ENCODE measurements at regions not wholly inside any gene's neighbourhood (a gene's known extent, or its start where the extent isn't known, plus 50 kb on each side); places are given as distances from the start of the nearest gene placed in this dataset.
"Not testable (repeated sequence)": the region's sequence is repeated elsewhere in the genome, so short reads cannot be mapped to it uniquely, and the experiment has no call there.

DNA sequence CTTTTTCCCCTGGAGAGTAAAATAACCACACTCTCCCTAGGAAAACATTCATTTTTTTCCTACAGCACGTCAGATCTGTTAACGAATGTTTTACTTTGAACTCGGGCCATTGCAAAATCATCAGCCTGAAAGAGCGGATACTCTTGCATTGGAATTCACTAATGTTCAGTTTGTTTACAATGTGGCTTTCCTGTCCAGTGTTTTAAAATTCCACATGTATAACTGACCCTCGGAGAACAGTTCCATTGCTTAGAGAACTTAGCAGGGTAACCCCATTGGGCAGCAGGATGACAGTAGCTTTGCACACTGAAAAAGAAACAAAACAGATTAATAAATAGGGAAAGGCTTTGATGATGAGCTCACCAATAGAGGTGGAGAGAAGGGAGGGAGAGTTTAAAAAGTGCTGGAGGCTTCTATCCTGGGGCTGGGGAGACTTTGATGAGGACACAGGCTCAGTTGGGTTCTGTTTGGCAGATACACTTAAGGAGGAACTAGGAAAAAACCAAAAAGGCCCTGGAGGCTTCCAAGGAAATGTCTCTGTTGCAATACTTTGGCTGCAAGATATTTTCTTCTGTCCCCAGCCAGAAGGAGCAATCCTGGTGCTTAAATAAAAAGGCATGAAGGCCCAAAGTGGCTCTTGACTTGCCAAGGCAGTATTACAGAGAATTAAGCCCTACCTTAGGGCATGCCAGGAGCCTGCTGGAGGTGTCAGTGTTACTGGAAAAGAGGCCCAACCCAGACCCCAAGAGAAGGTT, 143.1 kb downstream of the ARSF start:
- peak; percentile 89 for DNase-seq (ENCODE audit: low read depth)

DNA sequence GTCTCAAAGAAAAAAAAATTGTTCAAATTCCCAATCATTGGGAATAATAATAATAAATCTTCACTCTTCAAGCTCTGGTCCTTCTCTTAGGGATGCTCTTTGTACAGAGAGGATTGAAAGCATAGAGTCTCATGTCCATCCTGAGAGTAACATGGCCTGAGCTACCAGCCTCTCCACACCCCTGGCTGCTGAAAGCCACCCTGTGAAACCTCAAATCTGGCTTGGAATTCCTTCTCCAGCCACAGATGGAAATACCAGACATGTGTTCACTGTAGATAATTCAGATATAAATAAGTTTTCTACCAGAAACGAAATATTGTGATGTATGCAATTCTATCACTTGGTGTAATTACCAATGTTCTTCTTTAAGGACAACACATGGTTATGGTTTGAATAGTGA, 140.6 kb downstream of the ARSF start:
- no peak for DNase-seq (ENCODE audit: low read depth)

- no peak for DNase-seq (ENCODE audit: low read depth)
These were observed 137.1 kb downstream of the ARSF start for GRCh38 chrX:3178329-3178728.

GRCh38 chrX:3177851-3178250, 136.6 kb downstream of the ARSF start:
- DNase-seq (ENCODE audit: low read depth): no peak

DNA sequence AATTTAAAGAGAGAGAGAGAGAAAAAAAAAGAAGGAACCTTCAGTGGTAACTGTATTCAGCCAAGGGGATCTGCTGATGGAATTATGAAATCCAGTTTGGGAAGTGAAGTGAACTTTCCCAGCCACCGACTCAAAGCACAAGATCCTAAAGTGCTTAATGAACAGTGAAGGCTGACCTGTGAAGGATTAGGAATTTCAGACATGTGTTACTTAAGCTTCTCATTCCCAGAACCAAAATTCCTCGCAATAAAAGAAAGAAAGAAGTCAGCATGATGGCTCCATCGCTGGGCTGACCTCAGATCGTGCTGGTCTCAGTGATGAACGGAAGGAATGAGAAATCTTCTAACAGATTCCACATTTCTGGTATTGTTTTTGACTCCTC, 135.2 kb downstream of the ARSF start:
- peak; percentile 87 for DNase-seq (ENCODE audit: low read depth)

DNA sequence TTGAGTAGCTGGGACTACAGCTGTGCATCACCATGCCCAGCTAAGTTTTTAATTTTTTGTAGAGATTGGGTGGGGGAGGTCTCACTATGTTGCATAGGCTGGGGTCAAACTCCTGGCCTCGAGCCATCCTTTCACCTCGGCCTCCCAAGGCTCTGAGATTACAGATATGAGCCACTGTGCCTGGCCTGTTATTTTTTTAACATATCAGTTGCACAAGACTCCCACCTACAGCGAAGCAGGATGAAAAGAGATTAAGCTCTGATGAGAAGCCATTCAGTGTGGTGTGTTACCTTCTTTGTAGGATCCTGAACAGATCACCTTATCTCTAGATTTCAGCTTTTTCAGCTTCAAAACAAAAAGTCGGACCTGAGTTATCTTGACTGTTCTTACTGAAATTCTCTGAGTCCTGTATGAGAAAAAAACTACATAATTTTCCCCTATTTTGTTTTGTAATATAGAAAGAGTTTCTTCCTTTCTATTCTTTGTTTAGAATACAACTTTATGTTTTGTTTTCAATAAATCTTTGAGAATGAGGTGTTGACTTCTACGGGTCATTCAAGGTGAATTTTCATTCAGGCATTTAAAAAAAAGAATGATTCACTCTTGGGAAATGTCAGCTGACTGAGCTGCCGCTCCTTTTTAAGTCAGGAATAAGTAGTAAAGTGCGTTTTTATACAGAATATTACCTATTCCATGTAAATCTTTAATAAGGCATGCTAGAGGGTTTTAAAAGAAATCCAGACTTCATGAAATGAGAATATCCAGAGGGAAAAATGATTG, 134.6 kb downstream of the ARSF start:
- DNase-seq (ENCODE audit: low read depth): peak; percentile 48

GRCh38 chrX:3172156-3172555, 130.9 kb downstream of the ARSF start:
- DNase-seq (ENCODE audit: low read depth): not testable (repeated sequence)

DNA sequence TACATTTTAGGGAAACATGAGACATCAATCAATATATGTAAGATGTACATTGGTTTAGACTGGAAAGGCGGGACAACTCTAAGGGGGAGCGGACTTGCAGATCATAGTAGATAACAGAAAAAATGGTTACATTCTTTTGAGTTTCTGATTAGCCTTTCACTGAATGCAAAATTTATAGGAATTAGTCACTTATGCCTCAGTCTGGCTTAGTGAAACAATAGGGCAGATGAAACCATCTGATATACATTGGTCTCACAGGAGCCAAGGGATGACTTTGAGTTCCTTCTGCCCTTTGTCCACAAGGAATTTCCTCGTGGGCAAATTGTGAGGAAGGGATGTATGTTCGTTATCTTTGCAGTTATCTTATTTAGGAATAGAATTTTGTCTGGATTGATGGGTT, 128.2 kb downstream of the ARSF start:
- no peak for DNase-seq (ENCODE audit: low read depth)

DNA sequence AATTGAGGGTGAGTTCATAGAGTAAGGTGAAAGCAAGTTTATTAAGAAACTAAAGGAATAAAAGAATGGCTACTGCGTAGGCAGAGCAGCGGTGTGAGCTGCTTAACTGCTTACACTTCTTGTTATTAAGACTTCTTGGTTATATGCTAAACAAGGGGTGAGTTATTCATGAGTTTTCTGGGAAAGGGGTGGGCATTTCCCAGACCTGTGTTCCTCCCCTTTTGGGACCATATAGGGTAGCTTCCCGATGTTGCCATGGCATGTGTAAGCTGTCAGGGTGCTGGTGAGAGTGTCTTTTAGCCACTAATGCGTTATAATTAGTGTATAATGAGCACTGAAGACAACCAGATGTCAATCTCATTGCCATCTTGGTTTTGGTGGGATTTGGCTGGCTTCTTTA, 126.5 kb downstream of the ARSF start:
- no peak for DNase-seq (ENCODE audit: low read depth)

- DNase-seq (ENCODE audit: low read depth): no peak
These were observed 125.6 kb downstream of the ARSF start for GRCh38 chrX:3166670-3167455.

- DNase-seq (ENCODE audit: low read depth): no peak
These were observed 124.5 kb downstream of the ARSF start for GRCh38 chrX:3165808-3166207.
